Suprapubic skin (tissue), 3 donors: ENCODE measurements at regions not wholly inside any gene's neighbourhood (a gene's known extent, or its start where the extent isn't known, plus 50 kb on each side); places are given as distances from the start of the nearest gene placed in this dataset.

ENCODE experiments used
- CTCF ChIP-seq, 2 donors: fragments of 200-600 bp in 1 of 2; fragments of 450-650 bp in 1 of 2; sonication (generic) in 1 of 2; IDR thresholded peaks; one replicate each; pipeline ENCODE4 v1.5.1; 2016 to 2019; ENCODE audit warnings: antibody characterized with exemption in 2 of 2, mild to moderate bottlenecking in 1 of 2, moderate library complexity in 1 of 2
- POLR2A ChIP-seq, 2 donors: fragments of 450-650 bp; IDR thresholded peaks; one replicate each; pipeline ENCODE4 v1.6.1; 2017; ENCODE audit warnings: antibody characterized with exemption in 2 of 2, mild to moderate bottlenecking in 2 of 2, moderate library complexity in 2 of 2

- TF ChIP-seq CTCF (IDR thresholded peaks at IDR 0.05) (no peak), POLR2A (IDR thresholded peaks at IDR 0.05) (no peak)
These were observed 380.4 kb downstream of the OLFM4 start for GRCh38 chr13:53408847-53409568.
